Neuron (in vitro differentiated cells): ENCODE measurements at regions not wholly inside any gene's neighbourhood (a gene's known extent, or its start where the extent isn't known, plus 50 kb on each side); places are given as distances from the start of the nearest gene placed in this dataset.

Experiments
- H2AFZ ChIP-seq: one replicate; pipeline ENCODE4 v1.6.1; 2013; ENCODE audit warnings: low read depth, mild to moderate bottlenecking, inconsistent platforms, low read length, moderate library complexity
- H3K27me3 ChIP-seq: one replicate; pipeline ENCODE4 v1.6.1; 2013; ENCODE audit warnings: low read length; ENCODE audit not compliant: insufficient read depth
- H3K36me3 ChIP-seq: one replicate; pipeline ENCODE4 v1.6.1; 2013; ENCODE audit warnings: low read length; ENCODE audit not compliant: insufficient read depth
- H3K4me1 ChIP-seq: one replicate; pipeline ENCODE4 v1.6.1; 2013; ENCODE audit warnings: low read length; ENCODE audit not compliant: insufficient read depth
- H3K4me3 ChIP-seq: 2 replicates; pipeline ENCODE4 v1.5.1; 2013; ENCODE audit warnings: mild to moderate bottlenecking, low read length, moderate library complexity
- H3K9me3 ChIP-seq: one replicate; pipeline ENCODE4 v1.6.1; 2013; ENCODE audit warnings: low read length

DNA sequence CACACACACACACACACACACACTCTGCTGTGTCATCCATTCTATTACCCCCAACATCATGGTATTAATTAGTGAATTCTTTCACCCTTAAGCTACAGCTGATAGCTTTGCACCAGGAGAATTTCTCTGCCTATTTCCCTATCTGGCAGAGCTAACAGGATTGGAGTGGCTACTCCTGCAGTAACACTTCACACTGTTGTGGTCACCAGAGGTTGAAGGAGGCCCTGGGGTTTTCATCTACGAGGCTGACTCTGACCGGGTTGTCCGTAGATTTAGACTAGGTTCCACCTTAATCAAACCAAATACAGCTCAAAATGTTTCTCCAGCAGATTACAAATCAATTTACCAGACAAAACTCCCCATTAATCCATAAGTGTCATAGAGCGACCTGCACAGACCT, 69.2 kb upstream of the RIPOR2 start:
- no peaks in the 10 kb centered on the region for H3K36me3 ChIP-seq
- H3K4me3 ChIP-seq = no peak overlapping the region
- H2AFZ ChIP-seq = no peak overlapping the region
- H3K4me1 ChIP-seq = peaks cover 2% of the 10 kb centered on the region
- no peaks in the 10 kb centered on the region for H3K27me3 ChIP-seq
- H3K9me3 ChIP-seq = no peaks in the 10 kb centered on the region

DNA sequence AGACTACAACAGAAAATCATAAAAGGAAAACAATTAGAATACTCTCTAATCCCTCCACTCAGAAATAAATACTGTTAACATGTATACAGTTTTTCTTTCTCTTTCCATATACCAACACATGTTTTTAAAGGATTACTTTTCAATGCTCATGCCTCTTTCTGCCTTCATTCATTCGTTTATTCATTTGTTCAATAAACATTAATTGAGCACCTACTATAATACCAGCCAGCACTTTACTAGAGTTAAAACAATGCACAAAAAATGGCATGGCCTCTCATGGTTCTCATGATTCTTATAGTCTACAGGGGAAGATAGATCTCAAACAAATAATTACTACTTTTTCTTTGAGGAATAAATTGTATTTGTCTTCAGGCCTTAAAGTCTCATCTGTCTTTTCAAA, 70.3 kb upstream of the RIPOR2 start:
- Histone ChIP-seq H3K36me3 (no peaks in the 10 kb centered on the region), H2AFZ (no peak overlapping the region), H3K9me3 (no peaks in the 10 kb centered on the region), H3K4me1 (peaks cover 2% of the 10 kb centered on the region), H3K27me3 (no peaks in the 10 kb centered on the region), H3K4me3 (no peak overlapping the region)

DNA sequence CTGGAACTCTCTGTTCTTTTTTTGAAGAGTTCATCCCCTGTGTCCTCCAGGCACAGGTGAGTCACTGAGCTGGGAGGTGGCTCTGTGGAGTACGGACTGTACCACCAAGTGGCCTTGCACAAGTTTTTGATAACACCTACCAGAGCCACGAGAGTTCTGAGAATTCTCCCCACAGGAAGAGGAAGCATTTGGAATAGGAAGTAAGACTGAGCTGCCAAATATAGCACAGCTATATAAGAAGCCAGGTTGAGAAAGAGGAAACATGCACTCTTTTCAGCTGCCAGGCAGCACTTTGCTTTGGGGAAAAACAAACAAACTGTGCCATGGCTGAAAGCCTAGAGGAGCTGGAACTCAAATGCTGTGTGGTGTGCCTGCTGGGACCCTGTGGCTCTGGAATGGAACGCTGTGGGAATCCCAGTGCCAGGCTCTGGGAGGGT, 70.8 kb upstream of the RIPOR2 start:
- H3K9me3 ChIP-seq = no peaks in the 10 kb centered on the region
- no peak overlapping the region for H2AFZ ChIP-seq
- peaks cover 2% of the 10 kb centered on the region for H3K4me1 ChIP-seq
- no peaks in the 10 kb centered on the region for H3K36me3 ChIP-seq
- no peaks in the 10 kb centered on the region for H3K27me3 ChIP-seq
- no peak overlapping the region for H3K4me3 ChIP-seq

DNA sequence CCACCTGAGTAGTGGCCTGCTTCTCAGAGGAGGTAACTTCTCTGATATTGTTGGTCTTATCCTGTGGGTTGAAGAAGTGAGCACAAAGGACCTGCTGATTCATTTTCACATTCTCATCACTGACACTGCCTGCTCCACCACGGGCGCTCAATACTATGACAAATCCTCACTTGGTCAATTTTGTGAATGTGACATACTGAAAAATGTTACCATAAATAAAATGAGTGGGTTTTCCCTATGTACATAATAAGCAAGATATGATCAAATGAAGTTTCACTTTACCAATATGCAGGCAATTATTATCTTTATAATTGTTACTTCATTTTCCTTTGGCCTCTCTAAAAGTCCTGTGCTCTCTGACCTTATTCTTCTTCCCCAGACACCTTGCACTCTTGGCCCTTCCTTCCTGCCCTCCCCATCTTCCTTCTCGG, 71.5 kb upstream of the RIPOR2 start:
- no peak overlapping the region for H2AFZ ChIP-seq
- H3K4me1 ChIP-seq = peaks cover 2% of the 10 kb centered on the region
- H3K27me3 ChIP-seq = no peaks in the 10 kb centered on the region
- H3K9me3 ChIP-seq = no peaks in the 10 kb centered on the region
- H3K36me3 ChIP-seq = no peaks in the 10 kb centered on the region
- H3K4me3 ChIP-seq = no peak overlapping the region

DNA sequence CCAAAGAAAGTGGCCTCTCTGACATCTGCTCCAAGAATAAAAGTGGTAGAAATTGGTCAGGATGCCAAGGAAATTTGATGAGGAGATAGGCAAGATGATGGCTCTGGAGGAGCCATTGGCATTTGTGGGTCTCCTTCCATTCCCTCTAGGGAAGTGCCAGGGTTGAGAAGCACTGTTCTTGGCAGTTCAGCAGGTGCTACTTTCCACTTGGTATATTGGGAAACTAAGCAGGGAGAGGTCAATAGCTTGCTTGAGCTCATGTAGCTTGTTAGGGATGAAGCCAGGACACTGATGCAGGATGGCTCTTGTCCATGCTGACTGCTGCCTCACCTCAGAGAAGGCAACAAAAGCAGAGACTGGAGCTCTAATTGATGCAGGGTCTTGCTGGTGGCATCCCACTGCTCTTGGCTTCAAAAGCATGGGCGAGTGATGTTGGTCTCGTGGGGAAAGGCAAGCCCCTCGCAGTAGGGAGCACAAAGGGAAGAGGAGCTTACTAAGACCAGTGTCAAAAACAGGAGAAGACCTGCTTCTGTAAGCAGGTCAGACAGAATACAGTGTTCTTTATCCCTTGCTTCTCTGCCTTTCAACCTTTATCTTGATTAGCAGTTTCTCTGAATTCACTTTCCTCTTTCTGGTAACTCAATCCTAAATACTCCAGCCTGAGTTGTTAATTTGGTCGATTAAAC, 73.1 kb upstream of the RIPOR2 start:
- H3K9me3 ChIP-seq = no peaks in the 10 kb centered on the region
- H3K27me3 ChIP-seq = no peaks in the 10 kb centered on the region
- no peaks in the 10 kb centered on the region for H3K36me3 ChIP-seq
- H3K4me1 ChIP-seq = no peaks in the 10 kb centered on the region
- no peak overlapping the region for H2AFZ ChIP-seq
- no peak overlapping the region for H3K4me3 ChIP-seq

DNA sequence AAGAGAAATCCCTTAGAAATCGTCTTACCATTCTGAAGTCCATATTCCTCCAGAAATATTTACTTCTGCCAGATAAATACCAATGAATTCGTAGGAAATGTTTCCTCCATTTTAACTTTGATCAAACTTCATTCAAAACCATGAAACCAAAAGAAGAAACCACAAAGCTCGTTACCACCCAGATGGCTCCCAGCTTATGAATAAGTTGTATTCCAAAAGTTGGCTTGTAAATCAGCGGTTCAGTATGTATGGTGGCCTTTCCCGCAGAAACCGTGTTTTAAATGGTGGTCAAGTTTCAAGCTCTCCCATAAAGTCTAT, 73.6 kb upstream of the RIPOR2 start:
- no peaks in the 10 kb centered on the region for H3K36me3 ChIP-seq
- no peaks in the 10 kb centered on the region for H3K27me3 ChIP-seq
- H3K9me3 ChIP-seq = no peaks in the 10 kb centered on the region
- no peak overlapping the region for H2AFZ ChIP-seq
- H3K4me3 ChIP-seq = no peak overlapping the region
- peaks cover under 1% of the 10 kb centered on the region for H3K4me1 ChIP-seq

DNA sequence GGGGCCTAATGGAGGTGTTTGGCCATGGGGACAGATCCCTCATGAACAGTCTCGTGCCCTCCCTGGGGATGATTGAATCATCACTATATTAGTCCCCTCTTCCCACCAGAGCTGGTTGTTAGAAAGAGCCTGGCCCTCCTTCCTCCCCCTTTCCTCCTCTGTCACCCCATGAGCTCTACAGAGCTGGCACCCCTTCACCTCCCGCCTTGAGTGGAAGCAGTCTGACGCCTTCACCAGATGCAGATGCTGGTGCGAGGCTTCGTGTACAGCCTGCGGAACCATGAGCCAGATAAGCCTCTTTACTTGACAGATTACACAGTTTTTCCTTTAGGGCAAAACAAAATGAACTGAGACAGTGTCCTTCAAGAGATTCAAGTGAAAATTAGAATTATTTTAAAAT, 74.4 kb upstream of the RIPOR2 start:
- Histone ChIP-seq H3K4me1 (peaks cover 9% of the 10 kb centered on the region), H2AFZ (no peak overlapping the region), H3K27me3 (no peaks in the 10 kb centered on the region)

DNA sequence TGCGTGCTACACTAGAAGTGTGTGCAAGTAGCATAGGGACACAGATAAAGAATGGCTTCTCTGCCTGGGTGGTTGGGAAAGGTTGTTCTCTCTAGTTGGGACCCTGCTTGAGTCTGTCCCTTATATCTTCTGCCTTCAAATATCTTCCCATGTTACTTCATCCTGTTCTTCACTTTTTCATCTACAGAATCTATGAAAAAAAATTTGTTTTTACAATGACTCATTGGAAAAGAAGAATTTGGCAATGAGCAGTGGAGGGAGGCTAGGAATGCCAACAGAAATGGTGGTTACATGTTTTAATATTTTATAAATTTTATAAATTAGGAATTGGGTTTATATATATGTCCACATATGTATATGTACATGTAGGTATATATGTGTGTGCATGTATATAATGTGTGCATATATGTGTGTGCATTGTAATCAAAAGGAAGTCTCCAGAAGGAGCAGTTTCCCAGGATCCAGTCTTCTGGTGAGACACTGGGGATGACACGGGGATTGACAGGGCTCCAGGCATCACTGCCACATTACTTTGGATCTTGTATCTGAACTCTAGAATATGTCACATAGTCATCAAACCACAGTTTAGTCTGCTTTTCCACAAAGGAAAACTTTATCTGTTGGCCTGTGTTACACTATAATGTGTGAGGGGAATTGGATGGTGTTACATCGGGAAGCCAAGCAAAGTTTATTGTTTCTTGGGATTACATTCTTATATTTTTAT, 75.3 kb upstream of the RIPOR2 start:
- no peaks in the 10 kb centered on the region for H3K27me3 ChIP-seq

More for the DNA sequence above, 74.4 kb upstream of the RIPOR2 start:
- no peaks in the 10 kb centered on the region for H3K36me3 ChIP-seq
- no peak overlapping the region for H3K4me3 ChIP-seq
- no peaks in the 10 kb centered on the region for H3K9me3 ChIP-seq

DNA sequence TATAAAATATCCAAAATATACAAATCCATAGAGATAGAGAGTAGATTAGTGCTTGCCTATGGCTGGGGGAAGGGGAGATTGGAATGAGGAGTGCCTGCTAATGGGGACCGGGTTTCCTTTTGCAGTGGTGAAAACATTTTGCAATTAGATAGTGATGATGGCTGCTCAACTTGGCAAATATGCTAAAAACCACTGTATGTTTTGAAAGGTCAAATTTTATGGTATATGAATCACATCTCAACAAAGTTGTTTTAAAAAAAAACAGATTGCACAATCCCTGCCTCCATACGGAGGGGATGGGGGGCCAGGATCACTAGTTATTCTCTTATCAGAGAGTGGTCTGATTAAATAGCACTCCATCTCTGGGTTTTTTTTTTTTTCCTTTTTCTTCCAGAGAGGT, 76.9 kb upstream of the RIPOR2 start:
- Histone ChIP-seq H3K9me3 (no peaks in the 10 kb centered on the region), H3K27me3 (no peaks in the 10 kb centered on the region), H3K4me1 (peaks cover 14% of the 10 kb centered on the region), H3K4me3 (no peak overlapping the region), H2AFZ (no peak overlapping the region), H3K36me3 (no peaks in the 10 kb centered on the region)

More for the DNA sequence above, 75.3 kb upstream of the RIPOR2 start:
- Histone ChIP-seq H3K36me3 (no peaks in the 10 kb centered on the region), H3K4me3 (no peak overlapping the region), H3K4me1 (peaks cover 14% of the 10 kb centered on the region), H2AFZ (no peak overlapping the region), H3K9me3 (no peaks in the 10 kb centered on the region)

DNA sequence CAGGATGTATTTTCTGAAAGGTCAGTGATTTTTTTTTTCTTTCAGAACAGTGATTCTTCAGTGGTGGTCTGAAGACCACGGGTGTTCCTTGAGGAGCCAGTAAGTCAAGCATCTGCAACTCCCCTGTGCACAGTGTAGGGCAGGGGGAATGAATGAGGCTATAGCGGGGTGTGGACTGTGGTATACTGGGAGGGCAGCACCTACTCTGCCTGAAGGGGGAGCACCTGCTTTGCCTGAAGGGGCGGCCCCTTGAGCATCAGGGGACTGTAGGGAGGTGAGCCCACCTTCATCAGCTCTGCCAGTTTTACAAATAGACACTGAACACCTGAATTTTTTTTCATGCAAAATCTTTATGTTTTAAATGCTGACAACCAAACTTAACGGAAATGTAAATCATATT, 77.5 kb upstream of the RIPOR2 start:
- Histone ChIP-seq H3K9me3 (no peaks in the 10 kb centered on the region), H3K4me3 (no peak overlapping the region), H3K27me3 (no peaks in the 10 kb centered on the region), H3K4me1 (peaks cover 14% of the 10 kb centered on the region), H3K36me3 (no peaks in the 10 kb centered on the region), H2AFZ (no peak overlapping the region)

DNA sequence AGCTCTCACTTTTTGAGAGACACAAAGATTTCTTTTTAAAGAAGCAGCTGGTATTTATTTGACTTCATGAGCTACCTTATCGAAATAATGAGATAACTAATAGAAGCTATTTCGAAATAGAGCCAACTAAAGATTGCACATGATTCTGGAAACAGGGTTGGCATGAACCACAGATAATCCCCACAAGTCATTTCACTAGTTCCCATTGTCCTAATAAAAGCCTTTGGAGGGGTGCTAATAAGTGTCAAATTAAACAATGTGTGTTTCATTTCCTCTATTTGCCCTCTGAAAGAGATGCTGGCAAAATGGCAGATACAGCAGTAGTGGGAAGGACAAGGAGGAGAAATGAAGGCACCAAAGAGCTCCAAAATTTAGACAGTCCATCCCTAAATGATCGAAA, 78.6 kb upstream of the RIPOR2 start:
- H3K27me3 ChIP-seq = no peaks in the 10 kb centered on the region
- H3K36me3 ChIP-seq = no peaks in the 10 kb centered on the region
- H3K9me3 ChIP-seq = no peaks in the 10 kb centered on the region
- peaks cover 14% of the 10 kb centered on the region for H3K4me1 ChIP-seq
- no peak overlapping the region for H3K4me3 ChIP-seq
- no peak overlapping the region for H2AFZ ChIP-seq

DNA sequence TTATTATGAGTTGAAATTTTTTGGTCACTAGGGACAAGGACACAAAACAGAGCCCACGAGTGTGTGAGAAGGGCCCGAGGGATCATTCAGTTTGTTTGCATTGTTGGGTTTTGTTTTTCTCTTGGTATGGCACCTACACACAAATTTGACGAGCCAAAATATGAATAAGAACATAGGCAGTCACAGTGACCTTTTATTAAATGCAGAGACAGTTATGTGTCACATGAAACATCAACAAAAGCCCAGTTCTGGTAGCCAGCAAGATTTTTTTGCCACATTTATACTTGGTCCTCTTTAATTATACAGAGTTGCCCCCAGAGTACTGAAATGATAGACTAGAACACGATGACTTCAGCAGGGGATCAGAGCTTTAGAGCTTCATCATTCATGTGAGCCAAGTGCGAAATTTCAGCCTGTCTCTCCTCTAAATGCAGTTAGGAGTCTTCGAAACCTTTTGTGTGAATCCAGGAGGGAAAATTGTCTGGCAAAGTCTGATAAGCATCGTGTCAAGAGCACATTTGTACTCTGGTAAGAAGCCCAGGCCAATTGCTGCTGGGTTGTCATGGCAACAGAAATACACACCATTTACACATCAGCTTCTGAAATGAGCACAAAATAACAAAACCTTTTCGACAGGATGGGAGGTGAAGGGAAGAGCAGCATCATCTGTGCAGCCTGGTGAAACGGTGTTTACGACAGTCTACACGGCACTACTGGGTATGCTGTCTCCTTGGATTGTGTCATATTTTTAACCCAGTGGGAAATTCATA, 79.2 kb upstream of the RIPOR2 start:
- Histone ChIP-seq H3K27me3 (no peaks in the 10 kb centered on the region), H2AFZ (no peak overlapping the region), H3K4me3 (no peak overlapping the region), H3K9me3 (no peaks in the 10 kb centered on the region), H3K36me3 (no peaks in the 10 kb centered on the region), H3K4me1 (peaks cover 14% of the 10 kb centered on the region)

DNA sequence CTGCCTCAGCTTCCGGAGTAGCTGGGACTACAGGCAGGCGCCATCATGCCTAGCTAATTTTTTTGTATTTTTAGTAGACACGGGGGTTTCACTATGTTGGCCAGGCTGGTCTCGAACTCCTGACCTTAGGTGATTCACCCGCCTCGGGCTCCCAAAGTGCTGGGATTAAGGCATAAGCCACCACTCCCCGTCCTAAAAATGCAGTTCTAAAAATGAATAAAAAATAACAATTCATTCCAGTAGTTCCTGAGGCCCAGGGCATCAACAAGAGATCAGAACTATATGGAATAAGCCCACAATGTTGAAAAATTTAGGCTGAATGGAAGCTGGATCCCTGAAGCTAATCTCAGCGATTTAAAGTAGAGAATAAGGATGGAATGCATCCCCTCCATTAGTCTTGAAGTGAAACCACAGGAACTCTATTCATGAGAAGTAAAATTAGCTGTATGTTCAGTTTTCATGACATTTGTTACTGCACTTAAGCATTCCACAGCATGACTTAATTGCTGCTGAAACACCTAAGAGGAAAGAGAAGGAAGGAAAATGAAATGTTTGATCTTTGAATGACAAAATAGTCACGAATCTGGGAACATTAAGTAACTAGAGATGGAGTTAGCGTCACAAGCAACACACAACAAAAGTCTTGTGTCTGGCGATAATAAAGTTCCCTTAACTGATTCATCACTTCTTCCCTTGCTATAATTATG, 80.4 kb upstream of the RIPOR2 start:
- H2AFZ ChIP-seq = no peak overlapping the region
- H3K36me3 ChIP-seq = no peaks in the 10 kb centered on the region
- no peaks in the 10 kb centered on the region for H3K9me3 ChIP-seq
- no peaks in the 10 kb centered on the region for H3K27me3 ChIP-seq
- peaks cover 14% of the 10 kb centered on the region for H3K4me1 ChIP-seq
- H3K4me3 ChIP-seq = no peak overlapping the region
